Neural progenitor cell (in vitro differentiated cells): ENCODE measurements at regions not wholly inside any gene's neighbourhood (a gene's known extent, or its start where the extent isn't known, plus 50 kb on each side); places are given as distances from the start of the nearest gene placed in this dataset.
"Not testable (repeated sequence)": the region's sequence is repeated elsewhere in the genome, so short reads cannot be mapped to it uniquely, and the experiment has no call there.

Experiments used
- DNase-seq: peaks from one replicate; pipeline ENCODE4 v3.0.0-alpha.2; 2016; ENCODE audit warnings: low spot score
- H2AFZ ChIP-seq: fragments of 200-600 bp; sonication (generic); replicated peaks from 2 replicates; pipeline ENCODE4 v1.6.1; 2016; ENCODE audit warnings: antibody characterized with exemption
- H3F3A ChIP-seq: fragments of 200-600 bp; sonication (generic); 2 replicates; pipeline ENCODE4 v1.6.1; 2016; ENCODE audit warnings: antibody characterized with exemption, low read depth
- H3K27ac ChIP-seq: fragments of 200-600 bp; sonication (generic); 2 replicates; pipeline ENCODE4 v1.5.1; 2016; ENCODE audit warnings: mild to moderate bottlenecking
- H3K27me3 ChIP-seq: fragments of 200-600 bp; sonication (generic); 2 replicates; pipeline ENCODE4 v1.6.1; 2016; ENCODE audit warnings: mild to moderate bottlenecking, moderate library complexity
- H3K36me3 ChIP-seq: fragments of 200-600 bp; sonication (generic); 2 replicates; pipeline ENCODE4 v1.5.1; 2016
- H3K4me1 ChIP-seq: fragments of 200-600 bp; sonication (generic); 2 replicates; pipeline ENCODE4 v1.6.1; 2016; ENCODE audit warnings: mixed run types
- H3K4me2 ChIP-seq: fragments of 200-600 bp; sonication (generic); 2 replicates; pipeline ENCODE4 v1.6.1; 2016
- H3K4me3 ChIP-seq: fragments of 200-600 bp; sonication (generic); 2 replicates; pipeline ENCODE4 v1.5.1; 2016
- H3K79me2 ChIP-seq: fragments of 200-600 bp; sonication (generic); 2 replicates; pipeline ENCODE4 v1.6.1; 2016; ENCODE audit warnings: low read depth
- H3K9ac ChIP-seq: fragments of 200-600 bp; sonication (generic); 2 replicates; pipeline ENCODE4 v1.6.1; 2016
- H3K9me3 ChIP-seq: fragments of 200-600 bp; sonication (generic); 2 replicates; pipeline ENCODE4 v1.5.1; 2016; ENCODE audit warnings: low read depth
- H4K20me1 ChIP-seq: fragments of 200-600 bp; sonication (generic); 2 replicates; pipeline ENCODE4 v1.6.1; 2016; ENCODE audit warnings: low read depth
- H3K27ac Mint-ChIP-seq: 3 replicates; pipeline ENCODE4 v1.8.0; 2021; ENCODE audit warnings: mixed read lengths
- H3K27me3 Mint-ChIP-seq: 2 replicates; pipeline ENCODE4 v1.8.0; 2022; ENCODE audit warnings: low read depth, mild to moderate bottlenecking, inconsistent platforms, moderate library complexity, mixed read lengths; ENCODE audit not compliant: insufficient read depth
- H3K36me3 Mint-ChIP-seq: 3 replicates; pipeline ENCODE4 v1.8.0; 2021; ENCODE audit warnings: mixed read lengths
- H3K4me1 Mint-ChIP-seq: 3 replicates; pipeline ENCODE4 v1.8.0; 2021; ENCODE audit warnings: mixed read lengths
- H3K4me3 Mint-ChIP-seq: 3 replicates; pipeline ENCODE4 v1.8.0; 2021; ENCODE audit warnings: mild to moderate bottlenecking, moderate library complexity, mixed read lengths
- H3K9me3 Mint-ChIP-seq: 3 replicates; pipeline ENCODE4 v1.8.0; 2020; ENCODE audit warnings: mixed read lengths
- EZH2 ChIP-seq: fragments of 200-600 bp; sonication (generic); IDR thresholded peaks from 2 replicates; pipeline ENCODE4 v1.6.1; 2017; ENCODE audit warnings: antibody characterized with exemption, mild to moderate bottlenecking, moderate library complexity
- EZH2phosphoT487 ChIP-seq: fragments of 200-600 bp; sonication (generic); IDR thresholded peaks from 2 replicates; pipeline ENCODE4 v1.6.1; 2017; ENCODE audit warnings: antibody characterized with exemption
- TF ChIP-seq, protein P1 (sequence below): fragments of 200-600 bp; sonication (generic); IDR thresholded peaks from 2 replicates; pipeline ENCODE4 v1.5.1; 2017; ENCODE audit warnings: antibody characterized with exemption, mild to moderate bottlenecking

DNA sequence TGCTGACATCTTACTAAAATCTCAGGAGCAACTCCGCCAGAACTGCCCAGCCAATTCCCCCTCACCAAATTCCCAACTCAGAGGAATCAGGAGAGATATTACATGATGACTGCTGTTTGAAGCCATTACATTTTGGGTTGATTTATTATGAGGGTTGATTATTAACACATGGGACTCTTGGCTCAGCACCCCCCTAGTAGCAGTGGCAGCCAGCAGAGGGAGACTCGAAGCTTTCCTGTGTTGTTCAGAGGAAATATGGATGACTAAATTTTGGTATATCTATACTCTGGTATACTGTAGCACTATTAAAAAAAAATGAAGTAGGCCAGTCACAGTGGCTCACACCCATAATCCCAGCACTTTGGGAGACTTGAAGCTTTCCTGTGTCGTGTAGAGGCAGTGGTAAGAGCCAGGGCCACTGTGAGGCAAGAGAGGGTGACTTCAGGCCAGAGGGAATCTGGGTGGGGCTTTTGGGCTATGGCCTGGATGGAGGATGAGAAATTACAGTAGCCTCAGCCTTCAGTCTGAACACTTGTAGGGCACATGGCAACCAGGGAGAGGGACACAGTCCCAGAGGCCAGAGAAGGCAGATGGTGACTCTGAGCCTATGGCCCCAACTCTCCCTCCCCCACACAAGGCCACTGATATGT is 111.4 kb downstream of the LHX2 start:
- peaks cover 3% of the 10 kb centered on the region for H3K9me3 Mint-ChIP-seq
- Histone ChIP-seq H3K4me1 (peaks cover 21% of the 10 kb centered on the region), H3K79me2 (no peaks in the 10 kb centered on the region), H3K27ac (no peak overlapping the region), H3F3A (peaks cover 19% of the 10 kb centered on the region), H4K20me1 (peaks cover 14% of the 10 kb centered on the region), H3K9ac (no peak overlapping the region), H3K9me3 (no peaks in the 10 kb centered on the region), H3K36me3 (no peaks in the 10 kb centered on the region), H3K4me2 (no peak overlapping the region), H3K27me3 (no peaks in the 10 kb centered on the region), H3K4me3 (no peak overlapping the region), H2AFZ (no peak overlapping the region)
- TF ChIP-seq EZH2phosphoT487, result no peak
- TF ChIP-seq, protein P1, sequence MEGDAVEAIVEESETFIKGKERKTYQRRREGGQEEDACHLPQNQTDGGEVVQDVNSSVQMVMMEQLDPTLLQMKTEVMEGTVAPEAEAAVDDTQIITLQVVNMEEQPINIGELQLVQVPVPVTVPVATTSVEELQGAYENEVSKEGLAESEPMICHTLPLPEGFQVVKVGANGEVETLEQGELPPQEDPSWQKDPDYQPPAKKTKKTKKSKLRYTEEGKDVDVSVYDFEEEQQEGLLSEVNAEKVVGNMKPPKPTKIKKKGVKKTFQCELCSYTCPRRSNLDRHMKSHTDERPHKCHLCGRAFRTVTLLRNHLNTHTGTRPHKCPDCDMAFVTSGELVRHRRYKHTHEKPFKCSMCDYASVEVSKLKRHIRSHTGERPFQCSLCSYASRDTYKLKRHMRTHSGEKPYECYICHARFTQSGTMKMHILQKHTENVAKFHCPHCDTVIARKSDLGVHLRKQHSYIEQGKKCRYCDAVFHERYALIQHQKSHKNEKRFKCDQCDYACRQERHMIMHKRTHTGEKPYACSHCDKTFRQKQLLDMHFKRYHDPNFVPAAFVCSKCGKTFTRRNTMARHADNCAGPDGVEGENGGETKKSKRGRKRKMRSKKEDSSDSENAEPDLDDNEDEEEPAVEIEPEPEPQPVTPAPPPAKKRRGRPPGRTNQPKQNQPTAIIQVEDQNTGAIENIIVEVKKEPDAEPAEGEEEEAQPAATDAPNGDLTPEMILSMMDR, result peak; percentile 36
- no peak for TF ChIP-seq EZH2
- H3K27ac Mint-ChIP-seq, result no peak overlapping the region
- H3K36me3 Mint-ChIP-seq, result no peaks in the 10 kb centered on the region
- peaks cover 11% of the 10 kb centered on the region for H3K27me3 Mint-ChIP-seq
- H3K4me3 Mint-ChIP-seq, result no peak overlapping the region
- peaks cover 9% of the 10 kb centered on the region for H3K4me1 Mint-ChIP-seq
- no peak for DNase-seq

DNA sequence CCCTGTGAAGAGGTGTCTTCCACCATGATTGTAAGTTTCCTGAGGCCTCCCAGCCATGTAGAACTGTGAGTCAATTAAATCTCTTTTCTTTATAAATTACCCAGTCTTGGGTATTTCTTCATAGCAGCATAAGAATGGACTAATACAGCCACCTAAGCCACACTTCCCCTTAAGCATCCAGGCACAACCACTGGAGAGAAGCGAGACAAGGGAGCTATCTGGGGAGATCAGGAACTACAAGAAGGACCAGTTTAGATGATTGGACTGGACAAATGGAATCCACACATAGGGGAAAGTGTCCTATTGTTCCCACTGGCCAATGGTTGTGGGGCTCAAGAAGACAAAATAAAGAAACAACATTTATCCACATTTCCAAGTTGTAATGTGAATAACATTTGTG is 112.1 kb downstream of the LHX2 start:
- not testable (repeated sequence) for H3K27ac Mint-ChIP-seq, H2AFZ ChIP-seq, DNase-seq, H3K4me3 Mint-ChIP-seq, H3K4me3 ChIP-seq, H3K9ac ChIP-seq, H3K79me2 ChIP-seq, H3K27ac ChIP-seq, H3K36me3 Mint-ChIP-seq, H3K9me3 ChIP-seq, H3K27me3 ChIP-seq, H3K9me3 Mint-ChIP-seq, H3K4me2 ChIP-seq, H3K36me3 ChIP-seq, H3K4me1 Mint-ChIP-seq
- H3K4me1 ChIP-seq, result peaks cover 21% of the 10 kb centered on the region
- H3K27me3 Mint-ChIP-seq, result peaks cover 14% of the 10 kb centered on the region
- H4K20me1 ChIP-seq, result peaks cover 14% of the 10 kb centered on the region
- peaks cover 19% of the 10 kb centered on the region for H3F3A ChIP-seq

DNA sequence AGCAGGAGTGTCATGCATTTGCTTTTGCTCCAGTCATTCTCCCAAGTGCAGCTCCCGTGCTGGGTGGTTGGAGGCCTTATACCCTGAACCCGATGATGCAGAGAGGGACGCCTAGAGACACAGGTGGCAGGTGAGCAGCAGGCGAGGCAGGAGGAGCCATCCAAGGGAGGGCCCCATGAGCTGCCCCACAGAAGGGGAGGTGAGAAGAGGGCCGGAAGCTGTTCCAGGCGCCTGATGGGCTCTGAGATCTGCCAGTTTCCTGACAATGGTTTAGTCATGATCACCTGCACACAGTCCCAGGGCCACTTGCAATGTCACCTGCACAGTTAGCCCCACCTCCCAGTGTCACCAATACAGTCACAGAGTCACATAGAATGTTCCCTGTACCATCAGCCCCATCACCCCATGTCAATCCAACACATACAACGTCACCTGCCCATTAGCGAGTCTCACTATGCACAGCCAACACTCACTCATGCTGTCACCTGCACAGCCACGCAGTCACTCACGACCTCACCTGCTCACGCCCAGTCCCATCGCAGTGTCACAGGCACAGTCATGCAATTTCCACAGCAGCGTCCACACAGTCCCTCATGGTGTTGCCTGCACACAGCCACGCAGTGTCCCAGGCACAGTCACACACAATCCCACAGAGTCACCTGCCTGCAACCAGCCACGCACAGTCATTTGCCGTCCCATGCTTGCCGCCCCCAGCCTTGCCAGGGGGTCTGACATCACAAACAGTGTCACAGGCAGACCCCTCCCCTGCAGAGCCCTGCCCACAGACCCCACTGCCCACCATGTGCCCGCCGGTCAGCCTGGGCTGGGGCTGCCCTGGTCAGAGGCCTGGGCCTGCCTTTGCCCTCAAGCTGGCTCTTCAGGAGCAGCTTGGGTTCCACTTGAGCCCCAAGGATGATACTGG is 113.4 kb downstream of the LHX2 start:
- Histone ChIP-seq H3F3A (peaks cover 19% of the 10 kb centered on the region), H3K9me3 (no peaks in the 10 kb centered on the region), H2AFZ (no peak overlapping the region), H3K4me2 (peak overlapping the region; percentile 68), H4K20me1 (peaks cover 14% of the 10 kb centered on the region), H3K36me3 (no peaks in the 10 kb centered on the region), H3K27ac (no peak overlapping the region), H3K9ac (no peak overlapping the region), H3K79me2 (no peaks in the 10 kb centered on the region), H3K4me3 (peak overlapping the region; percentile 27), H3K4me1 (peaks cover 18% of the 10 kb centered on the region), H3K27me3 (no peaks in the 10 kb centered on the region)
- Mint-ChIP-seq H3K9me3 (peaks cover 3% of the 10 kb centered on the region), H3K4me1 (peaks cover 9% of the 10 kb centered on the region), H3K4me3 (peak overlapping the region; percentile 18), H3K36me3 (no peaks in the 10 kb centered on the region), H3K27me3 (peaks cover 20% of the 10 kb centered on the region), H3K27ac (peak overlapping the region; percentile 58)
- TF ChIP-seq EZH2, result no peak
- no peak for TF ChIP-seq EZH2phosphoT487
- TF ChIP-seq, protein P1, result no peak
- no peak for DNase-seq

DNA sequence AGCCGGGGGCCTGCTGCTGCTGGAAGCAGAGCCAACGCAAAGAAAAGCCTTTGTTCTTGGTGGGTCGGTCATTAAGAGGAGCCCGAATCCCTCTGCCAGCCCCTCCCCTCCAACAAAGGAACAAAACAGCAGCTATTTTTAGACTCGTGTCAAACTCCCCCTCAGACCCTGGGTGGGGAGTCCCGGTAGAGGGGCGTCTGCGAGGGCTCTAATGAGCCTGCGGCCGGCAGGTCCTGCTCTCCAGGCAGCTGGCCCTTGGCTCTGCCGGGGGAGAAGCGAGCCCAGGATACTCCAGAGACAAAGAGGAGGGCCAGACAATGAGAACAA is 114.0 kb downstream of the LHX2 start:
- Histone ChIP-seq H3K4me3 (peak overlapping the region; percentile 27), H3K4me2 (peak overlapping the region; percentile 68), H3K36me3 (no peaks in the 10 kb centered on the region), H3K27me3 (no peaks in the 10 kb centered on the region), H3K9ac (no peak overlapping the region), H3F3A (peaks cover 19% of the 10 kb centered on the region), H4K20me1 (peaks cover 14% of the 10 kb centered on the region), H3K79me2 (no peaks in the 10 kb centered on the region), H3K27ac (no peak overlapping the region), H3K4me1 (peaks cover 18% of the 10 kb centered on the region), H3K9me3 (no peaks in the 10 kb centered on the region), H2AFZ (no peak overlapping the region)
- Mint-ChIP-seq H3K27ac (no peak overlapping the region), H3K27me3 (peaks cover 21% of the 10 kb centered on the region), H3K9me3 (peaks cover 3% of the 10 kb centered on the region), H3K36me3 (no peaks in the 10 kb centered on the region), H3K4me1 (peaks cover 9% of the 10 kb centered on the region), H3K4me3 (peak overlapping the region; percentile 50)
- peak; percentile 88 for DNase-seq
- no peak for TF ChIP-seq EZH2phosphoT487
- TF ChIP-seq, protein P1, result no peak
- no peak for TF ChIP-seq EZH2
